Choroid plexus epithelial cell (primary cell): ENCODE measurements at regions not wholly inside any gene's neighbourhood (a gene's known extent, or its start where the extent isn't known, plus 50 kb on each side); places are given as distances from the start of the nearest gene placed in this dataset.

Experiments
- DNase-seq: peaks from one replicate; pipeline ENCODE4 v3.0.0-alpha.2; 2010; ENCODE audit warnings: low read depth
- H3K4me3 ChIP-seq: 2 replicates; pipeline ENCODE4 v1.5.1; 2011; ENCODE audit warnings: low read depth, mild to moderate bottlenecking, control low read depth, low read length, moderate library complexity
- TF ChIP-seq, protein P1 (sequence below): conservative IDR thresholded peaks from 2 replicates; pipeline ENCODE4 v1.5.1; 2011; ENCODE audit warnings: low read depth, mild to moderate bottlenecking, control low read depth, inconsistent platforms, low read length, moderate library complexity

DNA sequence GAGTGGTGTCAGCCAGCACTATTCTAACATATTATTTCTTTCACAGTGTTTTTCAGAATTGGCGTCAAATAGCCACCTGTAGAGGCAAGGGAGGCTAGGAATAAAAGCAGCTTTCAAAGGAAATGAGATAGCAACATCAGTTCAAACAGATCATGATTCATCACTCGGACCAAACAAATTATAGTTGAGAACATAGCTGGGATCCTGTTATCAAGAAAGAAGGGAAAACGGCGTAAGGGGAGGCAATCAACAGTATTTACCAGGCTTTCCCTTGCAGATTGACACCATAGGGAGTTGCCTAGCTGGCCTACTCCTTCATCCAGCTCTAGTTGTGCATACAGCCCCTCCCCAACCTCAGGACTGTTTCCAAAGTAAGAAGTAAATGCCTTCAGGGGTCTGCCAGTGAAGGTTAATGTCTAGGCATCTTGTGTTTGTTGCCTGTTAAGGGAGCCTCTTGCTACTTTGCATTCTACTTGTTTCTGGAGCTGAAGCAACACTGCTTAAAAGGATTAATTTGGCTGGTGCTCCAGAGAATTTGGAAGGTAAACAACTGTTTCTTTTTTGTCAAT is 286.5 kb downstream of the NSUN3 start:
- no peak for DNase-seq
- TF ChIP-seq, protein P1, sequence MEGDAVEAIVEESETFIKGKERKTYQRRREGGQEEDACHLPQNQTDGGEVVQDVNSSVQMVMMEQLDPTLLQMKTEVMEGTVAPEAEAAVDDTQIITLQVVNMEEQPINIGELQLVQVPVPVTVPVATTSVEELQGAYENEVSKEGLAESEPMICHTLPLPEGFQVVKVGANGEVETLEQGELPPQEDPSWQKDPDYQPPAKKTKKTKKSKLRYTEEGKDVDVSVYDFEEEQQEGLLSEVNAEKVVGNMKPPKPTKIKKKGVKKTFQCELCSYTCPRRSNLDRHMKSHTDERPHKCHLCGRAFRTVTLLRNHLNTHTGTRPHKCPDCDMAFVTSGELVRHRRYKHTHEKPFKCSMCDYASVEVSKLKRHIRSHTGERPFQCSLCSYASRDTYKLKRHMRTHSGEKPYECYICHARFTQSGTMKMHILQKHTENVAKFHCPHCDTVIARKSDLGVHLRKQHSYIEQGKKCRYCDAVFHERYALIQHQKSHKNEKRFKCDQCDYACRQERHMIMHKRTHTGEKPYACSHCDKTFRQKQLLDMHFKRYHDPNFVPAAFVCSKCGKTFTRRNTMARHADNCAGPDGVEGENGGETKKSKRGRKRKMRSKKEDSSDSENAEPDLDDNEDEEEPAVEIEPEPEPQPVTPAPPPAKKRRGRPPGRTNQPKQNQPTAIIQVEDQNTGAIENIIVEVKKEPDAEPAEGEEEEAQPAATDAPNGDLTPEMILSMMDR, result no peak
- no peak overlapping the region for H3K4me3 ChIP-seq

- H3K4me3 ChIP-seq, result no peak overlapping the region
- DNase-seq, result no peak
- TF ChIP-seq, protein P1, result no peak
Observed at GRCh38 chr3:94356581-94356980, 293.7 kb downstream of the NSUN3 start.

DNA sequence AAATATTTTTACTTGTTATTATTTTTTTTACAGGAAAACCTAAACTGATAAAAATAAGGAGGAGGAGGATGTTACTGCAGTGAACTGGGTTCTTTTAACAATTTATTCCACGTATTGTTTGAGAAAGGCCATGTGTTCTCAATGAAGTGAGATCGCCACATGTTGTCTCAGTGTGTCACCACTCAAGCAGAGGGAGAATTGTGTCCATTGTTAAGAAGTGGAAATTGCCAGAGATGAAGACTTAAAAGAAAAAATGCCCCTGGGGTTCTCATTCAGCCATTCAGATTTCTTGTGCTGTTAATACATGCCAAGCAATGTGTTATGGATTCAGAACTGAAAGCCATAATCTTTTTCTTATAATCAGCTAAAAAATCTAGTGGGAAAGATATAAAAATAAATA is 297.1 kb downstream of the NSUN3 start:
- TF ChIP-seq, protein P1, result no peak
- DNase-seq, result no peak
- no peak overlapping the region for H3K4me3 ChIP-seq

GRCh38 chr3:94360987-94361386 is 298.1 kb downstream of the NSUN3 start:
- DNase-seq, result peak; percentile 16
- no peak overlapping the region for H3K4me3 ChIP-seq
- TF ChIP-seq, protein P1, result no peak

- no peak overlapping the region for H3K4me3 ChIP-seq
- DNase-seq, result peak; percentile 7
- TF ChIP-seq, protein P1, result no peak
Observed at GRCh38 chr3:94362393-94362792, 299.5 kb downstream of the NSUN3 start.

DNA sequence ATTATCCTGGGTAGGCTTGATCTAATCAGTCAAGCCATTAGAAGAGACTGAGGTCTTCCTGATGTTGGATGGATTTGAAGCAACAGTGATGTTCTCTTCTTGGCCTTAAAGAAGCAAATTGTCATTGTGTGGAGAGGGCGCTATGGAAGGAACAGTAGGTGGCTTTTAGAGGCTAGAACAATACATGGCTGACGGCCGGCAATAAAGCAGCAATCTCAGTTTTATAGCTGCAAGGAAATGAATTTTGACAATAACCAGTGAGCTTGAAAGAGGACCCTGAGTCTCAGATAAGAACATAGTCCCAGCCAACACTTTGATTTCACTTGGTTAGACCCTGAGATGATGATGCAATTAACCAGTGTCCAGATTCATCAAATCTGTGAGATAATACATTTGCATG is 302.1 kb downstream of the NSUN3 start:
- TF ChIP-seq, protein P1, result no peak
- DNase-seq, result no peak
- no peak overlapping the region for H3K4me3 ChIP-seq

DNA sequence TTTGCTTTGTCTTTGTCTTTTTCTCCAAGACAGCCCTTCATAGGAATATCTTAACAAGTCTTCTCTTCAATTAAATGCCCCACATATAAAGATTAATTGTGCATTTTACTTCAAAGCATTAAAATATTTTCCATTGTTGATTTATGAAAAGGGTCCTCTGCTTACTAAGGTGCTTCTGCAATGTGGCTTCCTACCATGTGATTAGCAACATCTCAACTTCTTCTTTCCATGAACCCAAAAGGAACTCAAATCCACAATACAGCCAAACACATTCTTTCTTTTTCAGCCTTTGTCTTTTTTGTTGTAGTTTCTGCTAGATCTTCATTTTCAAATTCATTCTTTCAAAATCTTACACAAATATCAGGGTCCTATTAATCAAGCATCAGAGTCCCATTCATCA is 309.2 kb downstream of the NSUN3 start:
- TF ChIP-seq, protein P1, result no peak
- H3K4me3 ChIP-seq, result no peak overlapping the region
- DNase-seq, result no peak
